ENCODE measurements at regions not wholly inside any gene's neighbourhood (a gene's known extent, or its start where the extent isn't known, plus 50 kb on each side); places are given as distances from the start of the nearest gene placed in this dataset.
A peak's percentile ranks its signal among the peaks of the same experiment; 100 is the strongest.

DNA sequence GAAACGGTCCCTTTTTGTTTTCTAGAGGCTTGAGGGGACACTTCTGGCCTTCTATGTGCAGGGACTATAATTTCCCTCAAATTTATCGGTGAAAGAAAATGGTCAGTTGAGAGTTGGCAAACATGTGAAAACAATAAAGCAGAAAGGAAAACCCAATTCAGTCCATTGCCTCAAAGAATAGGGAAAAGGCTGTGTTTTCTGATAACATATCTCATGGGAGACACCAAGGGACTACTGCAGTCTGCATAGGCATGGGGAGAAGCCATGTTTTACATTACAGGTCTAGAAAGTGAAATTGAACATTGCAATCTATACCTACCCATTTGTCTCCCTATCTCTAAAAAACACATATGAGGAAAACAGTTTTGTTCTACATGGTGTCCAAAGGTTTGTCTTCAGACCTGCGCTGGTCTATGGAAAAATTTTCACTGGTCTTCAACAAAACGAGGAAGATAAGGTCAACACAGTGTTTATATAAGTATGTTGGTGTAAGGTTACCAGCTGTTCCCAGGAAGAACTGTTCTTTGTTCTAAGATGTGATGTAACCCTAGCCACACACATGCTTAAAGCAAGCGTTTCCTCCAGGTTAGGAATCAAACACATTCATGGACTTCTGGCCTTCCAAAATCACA, 179.7 kb downstream of the MREG start (continued):
- TF ChIP-seq, protein P1, sequence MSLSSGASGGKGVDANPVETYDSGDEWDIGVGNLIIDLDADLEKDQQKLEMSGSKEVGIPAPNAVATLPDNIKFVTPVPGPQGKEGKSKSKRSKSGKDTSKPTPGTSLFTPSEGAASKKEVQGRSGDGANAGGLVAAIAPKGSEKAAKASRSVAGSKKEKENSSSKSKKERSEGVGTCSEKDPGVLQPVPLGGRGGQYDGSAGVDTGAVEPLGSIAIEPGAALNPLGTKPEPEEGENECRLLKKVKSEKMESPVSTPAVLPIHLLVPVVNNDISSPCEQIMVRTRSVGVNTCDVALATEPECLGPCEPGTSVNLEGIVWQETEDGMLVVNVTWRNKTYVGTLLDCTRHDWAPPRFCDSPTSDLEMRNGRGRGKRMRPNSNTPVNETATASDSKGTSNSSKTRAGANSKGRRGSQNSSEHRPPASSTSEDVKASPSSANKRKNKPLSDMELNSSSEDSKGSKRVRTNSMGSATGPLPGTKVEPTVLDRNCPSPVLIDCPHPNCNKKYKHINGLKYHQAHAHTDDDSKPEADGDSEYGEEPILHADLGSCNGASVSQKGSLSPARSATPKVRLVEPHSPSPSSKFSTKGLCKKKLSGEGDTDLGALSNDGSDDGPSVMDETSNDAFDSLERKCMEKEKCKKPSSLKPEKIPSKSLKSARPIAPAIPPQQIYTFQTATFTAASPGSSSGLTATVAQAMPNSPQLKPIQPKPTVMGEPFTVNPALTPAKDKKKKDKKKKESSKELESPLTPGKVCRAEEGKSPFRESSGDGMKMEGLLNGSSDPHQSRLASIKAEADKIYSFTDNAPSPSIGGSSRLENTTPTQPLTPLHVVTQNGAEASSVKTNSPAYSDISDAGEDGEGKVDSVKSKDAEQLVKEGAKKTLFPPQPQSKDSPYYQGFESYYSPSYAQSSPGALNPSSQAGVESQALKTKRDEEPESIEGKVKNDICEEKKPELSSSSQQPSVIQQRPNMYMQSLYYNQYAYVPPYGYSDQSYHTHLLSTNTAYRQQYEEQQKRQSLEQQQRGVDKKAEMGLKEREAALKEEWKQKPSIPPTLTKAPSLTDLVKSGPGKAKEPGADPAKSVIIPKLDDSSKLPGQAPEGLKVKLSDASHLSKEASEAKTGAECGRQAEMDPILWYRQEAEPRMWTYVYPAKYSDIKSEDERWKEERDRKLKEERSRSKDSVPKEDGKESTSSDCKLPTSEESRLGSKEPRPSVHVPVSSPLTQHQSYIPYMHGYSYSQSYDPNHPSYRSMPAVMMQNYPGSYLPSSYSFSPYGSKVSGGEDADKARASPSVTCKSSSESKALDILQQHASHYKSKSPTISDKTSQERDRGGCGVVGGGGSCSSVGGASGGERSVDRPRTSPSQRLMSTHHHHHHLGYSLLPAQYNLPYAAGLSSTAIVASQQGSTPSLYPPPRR (CRISPR knock-in tag; IDR thresholded peaks at IDR 0.05; ENCODE audit: borderline replicate concordance): peak; percentile 84
- no peak for TF ChIP-seq SYNCRIP (IDR thresholded peaks at IDR 0.05; ENCODE audit: insufficient read depth, low read depth, low read length)
- no peak for TF ChIP-seq SMARCE1 (IDR thresholded peaks at IDR 0.05; ENCODE audit: borderline replicate concordance)
- peak; percentile 99 for TF ChIP-seq SIX1 (CRISPR knock-in tag; IDR thresholded peaks at IDR 0.05; ENCODE audit: borderline replicate concordance)
- TF ChIP-seq NFE2L2 (IDR thresholded peaks at IDR 0.05; ENCODE audit: low read length): no peak
- no peak for TF ChIP-seq ZFAT (CRISPR knock-in tag; conservative IDR thresholded peaks at IDR 0.05)
- no peak for TF ChIP-seq ZBTB7B (CRISPR knock-in tag; IDR thresholded peaks at IDR 0.05)
- TF ChIP-seq, protein P2, sequence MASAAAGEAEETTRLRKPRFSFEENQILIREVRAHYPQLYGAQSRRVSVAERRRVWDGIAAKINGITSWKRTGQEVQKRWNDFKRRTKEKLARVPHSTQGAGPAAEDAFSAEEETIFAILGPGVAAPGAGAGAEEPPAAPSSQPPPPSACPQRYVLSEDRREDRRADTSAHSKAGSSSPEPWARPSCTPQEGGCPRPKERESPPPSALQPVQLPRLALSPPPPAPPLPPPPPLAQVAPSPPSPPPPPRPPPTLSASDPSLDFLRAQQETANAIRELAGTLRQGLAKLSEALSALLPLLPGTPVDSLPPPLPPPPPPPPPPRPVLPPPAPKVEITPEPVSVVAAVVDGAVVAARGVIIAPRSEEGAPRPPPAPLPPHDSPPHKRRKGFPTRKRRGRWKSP (CRISPR knock-in tag; IDR thresholded peaks at IDR 0.05): peak; percentile 47; the same call in 1 of the 2 replicates
- TF ChIP-seq ZKSCAN1 (IDR thresholded peaks at IDR 0.05; ENCODE audit: low read length): no peak
- TF ChIP-seq ZNF124 (CRISPR knock-in tag; IDR thresholded peaks at IDR 0.05): peak; percentile 92
- no peak for TF ChIP-seq HNRNPH1 (optimal IDR thresholded peaks at IDR 0.05; ENCODE audit: low read depth, low read length)
- TF ChIP-seq KDM3A (CRISPR knock-in tag; IDR thresholded peaks at IDR 0.05; ENCODE audit: low read depth): 0 out of 2 replicates have a peak, but pooled peaks have one; percentile 35
- no peak for TF ChIP-seq CCAR2 (optimal IDR thresholded peaks at IDR 0.05; ENCODE audit: low read depth, low read length)
- TF ChIP-seq ZSCAN30 (CRISPR knock-in tag; IDR thresholded peaks at IDR 0.05): 0 out of 2 replicates have a peak, but pooled peaks have one; percentile 43
- 0 out of 2 replicates have a peak, but pooled peaks have one; percentile 32 for TF ChIP-seq TRIM24 (CRISPR knock-in tag; IDR thresholded peaks at IDR 0.05)
- TF ChIP-seq ZBTB3 (CRISPR knock-in tag; IDR thresholded peaks at IDR 0.05; ENCODE audit: borderline replicate concordance, low read depth): no peak
- TF ChIP-seq SNRNP70 (IDR thresholded peaks at IDR 0.05; ENCODE audit: low read depth, low read length): no peak
- TF ChIP-seq EP300 (IDR thresholded peaks at IDR 0.05; ENCODE audit: low read depth in 2 of 2, low read length in 2 of 2): peak; percentile 74 to 99; a peak in 3 of 4 replicates
- TF ChIP-seq EP300 (CRISPR knock-in tag; IDR thresholded peaks at IDR 0.05; ENCODE audit: borderline replicate concordance): peak; percentile 94
- TF ChIP-seq DR1 (CRISPR knock-in tag; IDR thresholded peaks at IDR 0.05): no peak
- TF ChIP-seq BRD4 (CRISPR knock-in tag; IDR thresholded peaks at IDR 0.05): peak; percentile 70; the same call in 1 of the 2 replicates
- no peak; the same call in 1 of the 2 replicates for TF ChIP-seq ZNF746 (CRISPR knock-in tag; IDR thresholded peaks at IDR 0.05)
- peak; percentile 78 for TF ChIP-seq KDM4B (CRISPR knock-in tag; IDR thresholded peaks at IDR 0.05)
- no peak for TF ChIP-seq ZNF44 (CRISPR knock-in tag; IDR thresholded peaks at IDR 0.05)
- no peak for TF ChIP-seq HNRNPUL1 (IDR thresholded peaks at IDR 0.05; ENCODE audit: low read depth, low read length)
- peak; percentile 97 for TF ChIP-seq ISL2 (CRISPR knock-in tag; IDR thresholded peaks at IDR 0.05)

All from HepG2 (cell line).